Urothelium cell line (cell line): ENCODE measurements at regions not wholly inside any gene's neighbourhood (a gene's known extent, or its start where the extent isn't known, plus 50 kb on each side); places are given as distances from the start of the nearest gene placed in this dataset.

Experiments used
- DNase-seq: peaks from one replicate; pipeline ENCODE4 v3.0.0; 2011; ENCODE audit warnings: low spot score, mixed read lengths
- FAIRE-seq: peaks from 2 replicates; lab custom pipeline; 2011; peaks lifted over from hg19 to GRCh38; lab: Jason Lieb, UNC

GRCh38 chr17:53996890-53997289, 174.2 kb downstream of the KIF2B start:
- FAIRE-seq: no peak

GRCh38 chr17:54007855-54008254, 185.1 kb downstream of the KIF2B start:
- FAIRE-seq: no peak
- no peak for DNase-seq

More at GRCh38 chr17:53996890-53997289, 174.2 kb downstream of the KIF2B start:
- no peak for DNase-seq

- FAIRE-seq (no peak), DNase-seq (no peak)
Measured at GRCh38 chr17:54009502-54009901, 186.8 kb downstream of the KIF2B start.

- DNase-seq (no peak), FAIRE-seq (no peak)
Measured at GRCh38 chr17:54013072-54013471, 190.3 kb downstream of the KIF2B start.

- DNase-seq: no peak
- no peak for FAIRE-seq
Measured at GRCh38 chr17:54015734-54016133, 193.0 kb downstream of the KIF2B start.

GRCh38 chr17:54021418-54021817, 198.7 kb downstream of the KIF2B start:
- no peak for DNase-seq
- FAIRE-seq: no peak

GRCh38 chr17:54028986-54029580, 206.4 kb downstream of the KIF2B start:
- FAIRE-seq (no peak), DNase-seq (no peak)

GRCh38 chr17:54029986-54030385, 207.3 kb downstream of the KIF2B start:
- FAIRE-seq (no peak), DNase-seq (no peak)

- DNase-seq (no peak), FAIRE-seq (no peak)
Measured at GRCh38 chr17:54046570-54046969, 223.8 kb downstream of the KIF2B start.

GRCh38 chr17:54063639-54064038, 240.9 kb downstream of the KIF2B start:
- FAIRE-seq (no peak), DNase-seq (no peak)

GRCh38 chr17:54085020-54085419, 262.3 kb downstream of the KIF2B start:
- DNase-seq: no peak
- FAIRE-seq: no peak

- FAIRE-seq (no peak), DNase-seq (no peak)
Measured at GRCh38 chr17:54085934-54086333, 263.2 kb downstream of the KIF2B start.

- FAIRE-seq (no peak), DNase-seq (no peak)
Measured at GRCh38 chr17:54096216-54096615, 273.5 kb downstream of the KIF2B start.

GRCh38 chr17:54099221-54099620, 276.5 kb downstream of the KIF2B start:
- DNase-seq (no peak), FAIRE-seq (no peak)

- FAIRE-seq: no peak
Measured at GRCh38 chr17:54102246-54102645, 279.5 kb downstream of the KIF2B start.

GRCh38 chr17:54111576-54111975, 288.8 kb downstream of the KIF2B start:
- no peak for FAIRE-seq

More at GRCh38 chr17:54102246-54102645, 279.5 kb downstream of the KIF2B start:
- no peak for DNase-seq

GRCh38 chr17:54117452-54117851, 294.7 kb downstream of the KIF2B start:
- no peak for DNase-seq
- FAIRE-seq: no peak

More at GRCh38 chr17:54111576-54111975, 288.8 kb downstream of the KIF2B start:
- DNase-seq: no peak

- FAIRE-seq (no peak), DNase-seq (no peak)
Measured at GRCh38 chr17:54124456-54124855, 301.7 kb downstream of the KIF2B start.

- FAIRE-seq: no peak
- DNase-seq: no peak
Measured at GRCh38 chr17:54153423-54153822, 330.7 kb downstream of the KIF2B start.

- DNase-seq (no peak), FAIRE-seq (no peak)
Measured at GRCh38 chr17:54157542-54157941, 334.8 kb downstream of the KIF2B start.

- FAIRE-seq (no peak), DNase-seq (peak; percentile 20)
Measured at GRCh38 chr17:54172096-54172984, 349.6 kb downstream of the KIF2B start.

- FAIRE-seq (no peak), DNase-seq (no peak)
Measured at GRCh38 chr17:54172985-54173316, 350.2 kb downstream of the KIF2B start.
